Left kidney (tissue), 1 donor: ENCODE measurements at regions not wholly inside any gene's neighbourhood (a gene's known extent, or its start where the extent isn't known, plus 50 kb on each side); places are given as distances from the start of the nearest gene placed in this dataset.
"Not testable (repeated sequence)": the region's sequence is repeated elsewhere in the genome, so short reads cannot be mapped to it uniquely, and the experiment has no call there.

ENCODE experiments used
- DNase-seq: peaks from one replicate; pipeline ENCODE4 v3.0.0-alpha.2; 2013

GRCh38 chr18:72987570-72987969 is 119.8 kb upstream of the NETO1 start:
- not testable (repeated sequence) for DNase-seq

GRCh38 chr18:72986103-72986502 is 118.3 kb upstream of the NETO1 start:
- DNase-seq, result no peak

GRCh38 chr18:72985686-72986085 is 117.9 kb upstream of the NETO1 start:
- no peak for DNase-seq

- no peak for DNase-seq
These were observed 116.5 kb upstream of the NETO1 start for GRCh38 chr18:72984290-72984689.

GRCh38 chr18:72973841-72974240 is 106.1 kb upstream of the NETO1 start:
- no peak for DNase-seq

GRCh38 chr18:72965616-72966015 is 97.8 kb upstream of the NETO1 start:
- DNase-seq, result no peak

GRCh38 chr18:72958195-72958594 is 90.4 kb upstream of the NETO1 start:
- not testable (repeated sequence) for DNase-seq

GRCh38 chr18:72948439-72948838 is 80.7 kb upstream of the NETO1 start:
- no peak for DNase-seq

- no peak for DNase-seq
These were observed 75.0 kb upstream of the NETO1 start for GRCh38 chr18:72942766-72943165.

- DNase-seq, result no peak
These were observed 73.2 kb upstream of the NETO1 start for GRCh38 chr18:72940986-72941385.

GRCh38 chr18:72940509-72940908 is 72.7 kb upstream of the NETO1 start:
- DNase-seq, result no peak

GRCh38 chr18:72935744-72936143 is 68.0 kb upstream of the NETO1 start:
- DNase-seq, result no peak

GRCh38 chr18:72922895-72923294 is 55.1 kb upstream of the NETO1 start:
- no peak for DNase-seq
